ENCODE measurements at regions not wholly inside any gene's neighbourhood (a gene's known extent, or its start where the extent isn't known, plus 50 kb on each side); places are given as distances from the start of the nearest gene placed in this dataset.

- no peak for DNase-seq
These were observed 121.3 kb upstream of the GADD45A start for GRCh38 chr1:67563684-67564083.

GRCh38 chr1:67564193-67564592 lies 120.8 kb upstream of the GADD45A start:
- DNase-seq = no peak

DNA sequence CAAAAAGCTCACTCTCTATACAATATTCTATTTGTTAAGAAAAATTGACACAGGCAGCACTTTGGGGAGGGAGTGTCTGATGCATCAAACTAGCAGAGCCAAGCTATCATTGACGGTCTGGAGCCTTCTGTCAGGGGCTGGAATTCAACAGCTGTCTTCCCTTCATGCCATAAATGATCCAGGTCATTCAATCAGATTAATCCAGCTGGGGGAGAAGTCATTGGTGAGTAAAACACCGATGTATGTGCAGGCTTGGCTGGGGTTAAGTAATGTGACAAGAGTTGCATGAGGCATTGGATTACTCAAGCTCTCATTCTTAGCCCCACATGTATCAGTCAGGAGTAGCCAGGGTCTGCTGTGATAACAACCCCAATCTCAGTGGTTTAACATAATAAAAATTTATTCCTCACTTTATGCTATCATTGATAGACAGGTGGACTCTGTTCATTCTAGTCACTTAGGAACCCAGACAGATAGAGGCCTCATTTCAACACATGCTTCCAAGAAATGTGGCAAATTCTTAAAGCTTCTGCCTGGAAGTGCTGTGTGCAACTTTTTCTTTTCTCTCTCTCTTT lies 118.1 kb upstream of the GADD45A start:
- no peak for DNase-seq

DNA sequence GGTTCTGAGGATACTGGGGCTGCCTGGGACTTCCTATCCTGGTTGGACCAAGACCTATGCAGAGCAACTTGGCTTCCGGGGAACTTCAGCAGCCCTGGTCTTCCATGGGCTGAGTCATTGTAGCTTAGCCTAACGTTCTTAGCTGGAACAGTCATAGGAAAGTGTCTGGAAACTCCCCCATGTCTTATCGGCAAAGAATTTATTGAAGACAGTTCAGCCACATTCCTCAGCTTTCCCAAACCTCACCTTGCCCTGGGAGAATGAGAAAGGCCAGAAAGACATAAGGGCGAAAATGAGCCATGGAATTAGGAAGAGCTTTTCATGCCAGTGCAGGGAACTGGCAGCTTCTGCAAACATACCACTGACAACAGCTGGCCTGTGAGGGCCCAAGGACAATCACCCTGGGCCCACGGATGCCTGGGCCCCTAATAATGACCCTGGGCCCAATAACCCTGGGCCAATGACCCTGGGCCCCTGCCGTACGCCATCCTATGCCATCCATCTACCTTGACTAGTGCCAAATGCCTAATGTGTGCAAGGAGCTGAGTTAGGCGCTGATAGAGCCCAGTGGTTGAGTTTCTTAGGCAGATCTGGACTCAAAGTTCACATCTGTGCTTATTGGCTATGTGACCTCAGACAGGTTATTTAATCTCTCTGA lies 114.4 kb upstream of the GADD45A start:
- no peak for DNase-seq

DNA sequence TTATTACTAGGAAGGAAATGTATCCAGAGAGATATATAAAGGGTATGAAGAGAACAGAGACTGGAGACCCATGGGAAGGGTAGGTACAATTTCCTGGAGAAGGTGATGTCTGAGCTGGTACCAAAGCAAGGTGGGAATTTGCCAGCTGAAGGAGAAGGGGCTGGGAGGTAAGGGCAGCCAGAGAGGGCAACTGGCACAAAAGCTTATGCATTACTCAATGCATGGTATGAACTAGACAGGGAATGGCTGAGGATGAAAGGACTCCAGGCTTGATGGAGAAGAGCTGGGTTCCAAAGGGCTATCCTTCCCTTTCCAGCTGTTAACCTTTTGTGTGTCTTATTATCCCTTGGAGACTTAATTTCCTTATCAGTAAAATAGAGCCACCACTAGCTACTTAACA lies 113.6 kb upstream of the GADD45A start:
- no peak for DNase-seq

DNA sequence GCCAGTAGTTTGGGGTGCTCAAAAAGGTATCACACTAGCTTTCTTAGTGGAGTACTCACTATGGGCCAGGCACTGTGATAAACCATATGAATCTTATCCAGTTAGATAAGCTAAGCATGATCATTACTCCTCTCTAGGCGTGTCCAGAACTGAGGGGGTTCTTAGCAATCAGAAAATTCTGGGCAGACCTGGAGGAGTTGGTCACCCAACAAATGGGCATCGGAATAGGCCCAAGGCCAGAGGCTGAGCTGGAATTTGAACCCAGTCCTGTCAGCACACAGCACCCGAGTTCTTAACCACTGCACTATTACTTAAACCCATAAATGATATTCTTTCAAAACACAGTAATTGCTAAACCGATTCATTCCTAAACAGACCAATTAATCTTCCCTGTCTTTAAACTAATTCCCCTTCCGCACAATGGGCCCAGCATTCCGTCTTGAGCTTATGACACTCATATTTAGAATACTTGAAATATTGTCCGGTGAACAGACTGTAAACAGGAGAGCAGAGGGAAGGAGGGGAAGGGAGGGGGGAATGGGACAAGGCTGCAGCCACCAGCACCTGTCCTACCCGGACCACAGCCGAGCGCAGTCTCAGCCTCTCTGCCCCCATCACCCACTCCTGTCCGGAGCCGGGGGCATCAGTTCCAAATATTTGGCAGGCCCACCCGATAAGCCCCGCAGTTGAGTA lies 113.0 kb upstream of the GADD45A start:
- DNase-seq = no peak

DNA sequence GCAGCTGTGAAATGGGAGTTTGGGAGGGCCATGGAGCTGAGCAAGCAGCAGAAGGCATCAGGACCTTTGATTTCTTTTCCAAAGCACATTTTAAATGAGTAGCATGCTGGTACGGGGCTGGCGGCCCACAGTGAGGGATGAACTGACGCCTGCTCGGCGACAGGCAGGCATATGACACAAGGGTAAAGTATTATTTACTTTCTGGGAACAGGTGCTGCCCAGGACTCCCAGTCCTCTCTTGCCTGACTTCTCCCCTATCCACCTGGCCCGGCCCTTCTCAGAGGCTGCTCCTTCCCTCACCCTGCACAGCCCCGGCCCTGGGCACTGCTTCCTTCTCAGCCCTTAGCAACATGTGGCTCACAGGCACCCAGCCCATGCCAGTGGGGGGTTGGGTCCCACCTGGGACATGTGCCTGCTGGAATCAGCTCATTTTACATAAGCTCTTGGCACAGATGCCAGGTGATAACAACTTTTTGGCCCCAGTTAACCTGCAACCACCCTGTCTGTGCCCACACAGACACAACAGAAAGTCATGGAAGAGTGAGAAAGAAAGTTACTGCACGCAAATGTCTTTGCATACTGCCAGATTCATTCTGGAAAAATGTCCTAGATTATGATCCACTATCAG lies 112.3 kb upstream of the GADD45A start:
- no peak for DNase-seq

DNA sequence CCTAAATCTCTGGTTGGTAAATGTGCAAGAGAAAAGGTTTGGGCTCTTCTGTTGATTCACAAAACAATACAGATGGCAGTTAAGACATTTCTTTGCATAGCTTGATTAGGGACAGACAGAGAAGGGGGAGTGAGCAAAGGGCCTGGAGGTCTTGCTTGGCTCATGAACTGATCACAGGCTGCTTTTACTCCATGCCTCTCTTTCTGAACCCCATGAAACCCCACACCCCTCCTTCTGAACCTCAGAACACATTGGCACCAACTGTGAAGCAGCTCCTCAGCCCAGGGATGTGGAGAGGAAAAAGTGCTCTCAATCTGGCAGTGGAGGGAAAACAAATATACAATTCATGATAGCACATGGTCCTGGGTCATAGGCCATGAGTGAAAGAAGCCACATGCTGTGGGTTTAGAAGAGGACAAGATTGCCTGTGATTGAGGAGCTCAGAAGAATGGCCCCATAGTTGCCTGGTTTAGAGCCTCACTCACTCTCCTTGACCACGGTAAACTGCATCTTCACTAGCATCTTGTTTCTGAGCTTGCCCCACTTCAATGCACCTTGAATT lies 111.6 kb upstream of the GADD45A start:
- DNase-seq = no peak

DNA sequence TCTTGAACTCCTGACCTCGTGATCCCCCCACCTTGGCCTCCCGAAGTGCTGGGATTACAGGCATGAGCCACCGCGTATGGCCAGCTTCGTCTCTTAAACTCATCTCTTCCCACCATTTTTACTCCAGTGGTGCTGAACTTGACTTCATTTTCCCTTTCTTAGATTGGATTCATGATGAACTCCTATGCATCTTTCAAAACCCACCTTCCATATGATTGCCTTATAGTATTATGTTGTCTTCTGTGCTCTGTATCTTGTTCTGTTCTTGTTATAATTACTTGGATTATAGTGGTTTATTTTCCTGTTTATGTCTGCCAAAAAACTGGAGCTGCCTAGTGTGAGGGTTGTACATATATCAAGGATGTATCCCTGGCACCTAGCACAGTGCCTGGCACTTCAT lies 110.8 kb upstream of the GADD45A start:
- no peak for DNase-seq

DNA sequence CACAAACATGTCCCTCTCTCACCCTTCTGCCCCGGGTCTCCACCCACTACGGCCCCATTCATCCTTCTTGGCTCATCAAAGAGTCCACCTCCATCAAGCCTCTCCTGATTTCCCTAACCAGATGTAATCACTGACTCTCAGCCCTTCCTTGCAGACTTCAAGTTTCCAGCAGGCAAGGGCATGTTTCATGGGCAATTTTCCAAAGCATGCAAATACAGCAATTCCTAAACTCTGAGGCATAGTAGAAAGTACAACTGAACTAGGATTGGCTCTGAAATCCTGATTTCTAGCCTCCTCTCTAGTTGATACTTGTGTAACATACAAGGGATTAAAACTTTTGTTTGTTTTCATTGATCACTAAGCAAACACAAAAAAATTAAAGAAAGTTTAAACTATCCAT lies 109.1 kb upstream of the GADD45A start:
- DNase-seq = no peak

GRCh38 chr1:67576474-67576873 lies 108.5 kb upstream of the GADD45A start:
- DNase-seq = no peak

GRCh38 chr1:67577646-67578045 lies 107.4 kb upstream of the GADD45A start:
- DNase-seq = no peak

GRCh38 chr1:67578397-67579020 lies 106.5 kb upstream of the GADD45A start:
- DNase-seq = no peak

DNA sequence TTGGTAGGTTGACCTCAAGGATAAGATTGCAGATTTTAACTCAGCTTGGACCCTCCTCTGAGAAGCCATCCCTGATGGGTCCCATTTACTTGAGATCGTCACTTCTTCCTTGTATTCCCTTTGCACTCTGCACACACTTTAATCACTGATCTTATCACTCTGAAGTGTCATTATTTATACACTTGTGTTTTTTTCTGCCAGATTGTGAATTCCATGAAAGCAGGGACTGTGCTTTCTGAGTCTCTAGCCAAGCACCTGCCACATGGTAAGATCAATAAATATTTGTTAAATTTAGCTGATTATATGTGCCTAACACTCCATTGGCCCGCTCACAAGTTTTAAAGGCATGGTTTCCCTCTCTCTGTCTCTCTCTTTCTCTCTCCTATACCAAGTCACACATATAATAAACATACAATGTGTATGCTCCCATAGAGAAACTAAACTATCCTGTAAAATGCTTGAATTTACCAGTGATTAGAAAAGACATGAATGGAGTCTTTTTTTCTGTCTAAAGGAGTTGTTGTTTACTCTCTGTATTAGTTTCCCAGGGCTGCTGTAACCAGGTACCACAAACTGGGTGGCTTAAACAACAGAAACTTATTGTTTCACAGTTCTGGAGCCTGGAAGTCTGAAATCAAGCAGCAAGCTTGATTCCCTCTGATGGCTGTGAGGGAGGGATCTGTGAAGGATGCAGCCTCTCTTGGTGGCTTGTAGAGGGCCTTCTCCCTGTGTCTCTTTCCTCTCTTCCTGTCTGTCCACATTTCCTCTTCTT lies 105.2 kb upstream of the GADD45A start:
- DNase-seq = no peak

GRCh38 chr1:67580691-67581403 lies 104.2 kb upstream of the GADD45A start:
- no peak for DNase-seq

- DNase-seq = no peak
These were observed 102.2 kb upstream of the GADD45A start for GRCh38 chr1:67582625-67583461.

DNA sequence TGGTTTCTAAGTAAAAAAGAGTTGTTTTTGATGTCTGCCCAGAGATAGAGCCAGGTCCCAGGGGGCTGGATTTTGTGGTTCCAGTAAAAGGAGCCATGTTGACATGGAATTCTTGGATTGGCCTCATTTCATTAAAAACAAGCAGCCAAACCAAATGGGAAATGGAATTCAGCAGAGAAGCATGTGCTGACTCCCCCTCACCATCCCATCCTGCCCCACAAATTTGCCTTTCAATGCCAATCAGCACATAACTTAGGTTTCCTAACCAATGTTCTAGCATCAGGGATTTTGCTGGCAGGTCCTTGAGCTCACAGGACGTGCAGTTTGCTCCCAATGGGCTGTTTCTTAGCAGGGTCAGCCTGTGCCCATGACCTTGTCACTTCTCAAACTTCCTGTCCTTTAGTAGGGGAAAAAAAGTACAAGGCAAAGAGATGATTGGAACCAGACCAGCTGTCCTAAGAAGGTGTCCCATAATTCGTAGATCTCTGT lies 101.5 kb upstream of the GADD45A start:
- DNase-seq = no peak

GRCh38 chr1:67584938-67585337 lies 100.1 kb upstream of the GADD45A start:
- DNase-seq = no peak

DNA sequence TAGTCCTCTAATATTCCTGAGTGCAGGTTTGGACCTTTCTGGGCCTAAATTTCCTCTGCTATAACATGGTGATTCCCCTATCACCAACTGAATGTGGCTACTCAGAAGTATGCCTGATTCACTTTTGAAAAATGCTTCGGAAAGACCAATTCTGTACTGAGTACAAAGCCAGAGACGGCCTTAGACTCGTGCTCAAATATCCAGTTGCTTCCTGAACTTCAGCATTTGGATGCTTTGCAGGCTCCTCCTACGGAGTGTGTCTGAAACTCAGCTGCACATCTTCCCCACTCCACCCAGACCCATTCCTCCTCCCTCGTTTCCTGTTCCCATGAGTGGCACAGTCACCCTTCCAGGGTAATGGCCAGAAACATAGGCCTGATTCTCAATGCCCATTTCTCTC lies 98.4 kb upstream of the GADD45A start:
- DNase-seq = no peak

DNA sequence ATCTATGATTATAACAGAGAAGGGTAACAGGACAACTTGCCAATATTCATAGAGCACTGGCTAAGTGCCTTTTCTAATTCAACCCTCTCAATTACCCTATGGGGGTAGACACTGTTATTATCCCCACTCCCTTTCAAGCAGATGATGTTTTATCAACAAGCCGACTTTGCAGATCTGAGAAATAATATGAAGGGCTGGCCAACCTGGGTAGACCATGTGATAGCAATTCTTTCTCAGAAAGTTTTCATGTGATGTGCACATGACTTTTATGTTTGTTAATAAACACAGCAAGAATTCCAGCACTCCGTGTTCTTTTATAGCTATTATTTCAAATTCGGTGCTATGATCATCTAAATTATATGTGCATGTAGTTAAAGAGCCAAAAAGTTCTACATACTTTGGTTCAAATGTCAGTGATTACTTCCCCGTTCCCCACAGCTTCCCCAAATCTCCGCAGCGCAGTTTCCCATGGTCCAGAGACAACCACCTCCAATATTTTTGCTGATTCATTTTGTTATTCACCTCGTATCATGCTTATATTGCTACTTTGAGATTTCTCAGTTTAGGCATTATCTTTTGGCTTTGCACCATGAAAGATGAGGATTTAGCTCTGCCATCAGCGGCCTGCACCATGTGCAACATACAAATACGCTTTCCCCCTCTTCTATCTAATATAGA lies 96.7 kb upstream of the GADD45A start:
- no peak for DNase-seq

All from KG1 (cell line).